ENCODE measurements at regions not wholly inside any gene's neighbourhood (a gene's known extent, or its start where the extent isn't known, plus 50 kb on each side); places are given as distances from the start of the nearest gene placed in this dataset.
"Not testable (repeated sequence)": the region's sequence is repeated elsewhere in the genome, so short reads cannot be mapped to it uniquely, and the experiment has no call there.

- Histone ChIP-seq H3K9ac (replicated peaks; ENCODE audit: extremely low read depth, insufficient read depth, low read length) (no peak overlapping the region), H3K4me3 (replicated peaks in 1 of 3; ENCODE audit: insufficient read depth in 1 of 3, low read depth in 1 of 3, low read length in 3 of 3) (no peak overlapping the region), H3K4me2 (ENCODE audit: insufficient read depth, low read length) (no peak overlapping the region), H4K20me1 (replicated peaks; ENCODE audit: control insufficient read depth, extremely low read depth, insufficient read depth, low read length) (no peaks in the 10 kb centered on the region), H2AFZ (ENCODE audit: low read depth, low read length) (no peak overlapping the region), H3K9me3 (replicated peaks; ENCODE audit: control insufficient read depth, insufficient read depth, low read length) (peaks cover 2% of the 10 kb centered on the region), H3K27ac (ENCODE audit: insufficient read depth, low read depth, low read length) (no peak overlapping the region), H3K27me3 (ENCODE audit: control insufficient read depth in 2 of 2, insufficient read depth in 2 of 2, low read length in 2 of 2) (no peaks in the 10 kb centered on the region), H3K36me3 (ENCODE audit: control insufficient read depth in 2 of 2, extremely low read depth in 1 of 2, insufficient read depth in 2 of 2, low read length in 2 of 2) (no peaks in the 10 kb centered on the region), H3K4me1 (ENCODE audit: control insufficient read depth, extremely low read depth, insufficient read depth, low read length) (no peaks in the 10 kb centered on the region), H3K79me2 (ENCODE audit: control insufficient read depth, insufficient read depth, low read length) (no peaks in the 10 kb centered on the region), H3K9me1 (replicated peaks; ENCODE audit: control insufficient read depth, extremely low read depth, insufficient read depth, low read length) (no peaks in the 10 kb centered on the region)
- intact Hi-C loops (cut with micrococcal nuclease) (no loop called here), dilution Hi-C loops (cut with MboI; ENCODE audit: extremely low pct_ligation_motif_present, low sequenced_read_pairs) (no loop called here)
- ChIA-PET CTCF (no interaction called here), POLR2A (no interaction called here)
- no peak for TF ChIP-seq MAX (IDR thresholded peaks at IDR 0.05; ENCODE audit: insufficient read depth, insufficient read length)
- TF ChIP-seq GATA2 (IDR thresholded peaks at IDR 0.05; ENCODE audit: insufficient read depth, insufficient read length, low read depth, low read length) = no peak
- no peak for TF ChIP-seq POLR2A (IDR thresholded peaks at IDR 0.05; ENCODE audit: low read depth, low read length)
- TF ChIP-seq JUN (IDR thresholded peaks at IDR 0.05; ENCODE audit: borderline replicate concordance, insufficient read depth, insufficient read length, low read depth) = no peak
- no peak for TF ChIP-seq EZH2 (IDR thresholded peaks at IDR 0.05; ENCODE audit: borderline replicate concordance, low read depth, low read length, severe bottlenecking)
- TF ChIP-seq MYC (IDR thresholded peaks at IDR 0.05; ENCODE audit: low read depth, low read length) = no peak
- no peak for TF ChIP-seq FOS (IDR thresholded peaks at IDR 0.05; ENCODE audit: borderline replicate concordance, insufficient read depth, low read length)
- TF ChIP-seq CTCF (IDR thresholded peaks at IDR 0.05; ENCODE audit: extremely low read depth in 1 of 2, insufficient read depth in 1 of 2, low read depth in 1 of 2, low read length in 2 of 2) = no peak
- TF ChIP-seq POLR2AphosphoS5 (IDR thresholded peaks at IDR 0.05; ENCODE audit: insufficient read depth, low read depth, low read length) = no peak
- BruUV-seq (replicated peaks) = no TSS peak
- no peak for FAIRE-seq
- no peak for DNase-seq (ENCODE audit: low read depth, low spot score)
Measured at GRCh38 chr2:129806990-129807389, 172.5 kb upstream of the RAB6C start.

GRCh38 chr2:129807642-129808338, 171.7 kb upstream of the RAB6C start:
- H3K36me3 ChIP-seq (ENCODE audit: control insufficient read depth in 2 of 2, extremely low read depth in 1 of 2, insufficient read depth in 2 of 2, low read length in 2 of 2); H3K9me1 ChIP-seq (replicated peaks; ENCODE audit: control insufficient read depth, extremely low read depth, insufficient read depth, low read length); BruUV-seq (replicated peaks); H3K9me3 ChIP-seq (replicated peaks; ENCODE audit: control insufficient read depth, insufficient read depth, low read length); CTCF ChIA-PET; H3K9ac ChIP-seq (replicated peaks; ENCODE audit: extremely low read depth, insufficient read depth, low read length); DNase-seq (ENCODE audit: low read depth, low spot score); H3K4me3 ChIP-seq (replicated peaks in 1 of 3; ENCODE audit: insufficient read depth in 1 of 3, low read depth in 1 of 3, low read length in 3 of 3); H3K79me2 ChIP-seq (ENCODE audit: control insufficient read depth, insufficient read depth, low read length); intact Hi-C loops (cut with micrococcal nuclease); POLR2A ChIA-PET; dilution Hi-C loops (cut with MboI; ENCODE audit: extremely low pct_ligation_motif_present, low sequenced_read_pairs); H3K4me2 ChIP-seq (ENCODE audit: insufficient read depth, low read length); H3K27ac ChIP-seq (ENCODE audit: insufficient read depth, low read depth, low read length); H3K27me3 ChIP-seq (ENCODE audit: control insufficient read depth in 2 of 2, insufficient read depth in 2 of 2, low read length in 2 of 2); H4K20me1 ChIP-seq (replicated peaks; ENCODE audit: control insufficient read depth, extremely low read depth, insufficient read depth, low read length); H3K4me1 ChIP-seq (ENCODE audit: control insufficient read depth, extremely low read depth, insufficient read depth, low read length); FAIRE-seq; H2AFZ ChIP-seq (ENCODE audit: low read depth, low read length): not testable (repeated sequence)
